ENCODE measurements at regions not wholly inside any gene's neighbourhood (a gene's known extent, or its start where the extent isn't known, plus 50 kb on each side); places are given as distances from the start of the nearest gene placed in this dataset.

DNA sequence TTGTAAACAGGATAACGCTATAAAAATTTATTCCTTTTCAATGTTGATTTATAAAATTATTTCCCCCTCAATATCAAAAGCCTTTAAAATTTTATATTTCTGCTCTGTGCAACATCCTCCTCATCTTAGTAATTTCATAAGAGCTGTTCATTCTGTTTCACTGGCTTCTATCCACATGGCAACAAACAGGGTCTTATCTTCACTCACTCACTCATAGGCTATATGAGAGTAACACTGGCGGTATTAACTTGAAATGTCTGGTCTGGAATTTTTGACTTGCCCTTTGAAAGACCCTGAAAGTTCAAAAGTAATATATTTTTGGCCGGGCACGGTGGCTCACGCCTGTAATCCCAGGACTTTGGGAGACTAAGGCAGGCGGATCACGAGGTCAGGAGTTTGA lies 77.4 kb upstream of the KRTAP11-1 start:
- H3K23ac ChIP-seq (ENCODE audit: insufficient read length) = no peak overlapping the region
- H3K79me2 ChIP-seq (ENCODE audit: control insufficient read depth in 1 of 2, insufficient read depth in 2 of 2, low read length in 2 of 2) = no peaks in the 10 kb centered on the region
- H2BK5ac ChIP-seq (ENCODE audit: low read depth, low read length) = no peak overlapping the region
- ChIA-PET POLR2A (ENCODE audit: partially characterized antibody) (no interaction called here), CTCF (ENCODE audit: partially characterized antibody) (interaction anchor here (0.7 to 1.3 kb wide), 3 partner anchors 11 to 488 kb away, joined by 3 to 4 read pairs (median 3); no protein-coding TSS in a partner anchor)
- H3K9ac ChIP-seq (replicated peaks in 1 of 4; ENCODE audit: extremely low read depth in 1 of 4, low read depth in 3 of 4, low read length in 3 of 4) = no peak overlapping the region
- 96% methylated on average over 7 of the region's 7 CpGs; no CpG with 5 or more reads in 1 of the 2 experiments for WGBS, 2 experiments (ENCODE audit: extremely low coverage in 1 of 2, insufficient coverage in 1 of 2, insufficient read length in 1 of 2, insufficient replicate concordance in 2 of 2, low coverage in 1 of 2, low lambda C conversion rate in 2 of 2, missing lambda C conversion rate in 1 of 2)
- H3K14ac ChIP-seq (ENCODE audit: insufficient read length) = no peak overlapping the region
- H3K4ac ChIP-seq (replicated peaks; ENCODE audit: insufficient read length, low read depth, low read length) = no peak overlapping the region
- no peak overlapping the region for H3K56ac ChIP-seq (replicated peaks; ENCODE audit: insufficient read length, low read depth, low read length)
- H3K4me2 ChIP-seq (ENCODE audit: insufficient read depth in 1 of 2, low read depth in 2 of 2, low read length in 2 of 2) = no peak overlapping the region
- no peak overlapping the region for H3K18ac ChIP-seq (ENCODE audit: extremely low read depth, low read length)
- H3K4me1 ChIP-seq (replicated peaks in 1 of 4; ENCODE audit: control insufficient read depth in 3 of 4, insufficient read depth in 4 of 4, low read length in 3 of 4) = no peaks in the 10 kb centered on the region
- FAIRE-seq (no peak), DNase-seq (ENCODE audit: low read depth in 1 of 2, low spot score in 2 of 2) (no peak)
- H3K27ac ChIP-seq (ENCODE audit: low read depth, low read length) = no peak overlapping the region
- H2BK12ac ChIP-seq (ENCODE audit: low read depth, low read length) = no peak overlapping the region
- H4K8ac ChIP-seq (ENCODE audit: extremely low read depth, insufficient read depth, low read length) = no peak overlapping the region
- no peak overlapping the region for H2AFZ ChIP-seq (ENCODE audit: low read length)
- H2AK5ac ChIP-seq (ENCODE audit: low read depth, low read length) = no peak overlapping the region
- no peaks in the 10 kb centered on the region for H3K79me1 ChIP-seq (ENCODE audit: low read depth, low read length)
- H3K4me3 ChIP-seq (ENCODE audit: extremely low read depth in 1 of 4, insufficient read depth in 2 of 4, low read depth in 3 of 4, low read length in 4 of 4) = no peak overlapping the region
- TF ChIP-seq SUZ12 (IDR thresholded peaks at IDR 0.05; ENCODE audit: low read length) = no peak
- no peak for TF ChIP-seq GABPA (IDR thresholded peaks at IDR 0.05; ENCODE audit: borderline replicate concordance, insufficient read depth, low read length)
- TF ChIP-seq PHF8 (conservative IDR thresholded peaks at IDR 0.05; ENCODE audit: low read depth, low read length) = no peak
- TF ChIP-seq NRF1 (IDR thresholded peaks at IDR 0.05; ENCODE audit: low read depth, low read length) = no peak
- H3K9me3 ChIP-seq (ENCODE audit: insufficient read depth in 2 of 2, low read depth in 1 of 2, low read length in 1 of 2) = no peaks in the 10 kb centered on the region
- H3K27me3 ChIP-seq (replicated peaks in 1 of 4; ENCODE audit: control insufficient read depth in 3 of 4, extremely low read depth in 1 of 4, insufficient read depth in 3 of 4, low read length in 3 of 4) = no peaks in the 10 kb centered on the region
- no peak overlapping the region for H4K5ac ChIP-seq (ENCODE audit: insufficient read length, low read depth, low read length)
- no peak overlapping the region for H2BK120ac ChIP-seq (replicated peaks; ENCODE audit: low read depth, low read length)
- H2BK15ac ChIP-seq (ENCODE audit: low read length) = no peak overlapping the region
- no peak overlapping the region for H2BK20ac ChIP-seq (ENCODE audit: low read length)
- H3K36me3 ChIP-seq (ENCODE audit: control insufficient read depth in 2 of 4, insufficient read depth in 4 of 4, low read length in 3 of 4) = no peaks in the 10 kb centered on the region
- H4K20me1 ChIP-seq (replicated peaks in 1 of 2; ENCODE audit: control insufficient read depth in 1 of 2, insufficient read depth in 2 of 2, low read length in 2 of 2) = no peaks in the 10 kb centered on the region
- H3K23me2 ChIP-seq (ENCODE audit: low read depth, low read length) = no peaks in the 10 kb centered on the region; the same call in 1 of the 2 replicates
- no peak overlapping the region for H4K91ac ChIP-seq (replicated peaks; ENCODE audit: insufficient read length, low read length)
